ENCODE measurements at regions not wholly inside any gene's neighbourhood (a gene's known extent, or its start where the extent isn't known, plus 50 kb on each side); places are given as distances from the start of the nearest gene placed in this dataset.

- peaks cover 3 to 74% of the 10 kb centered on the region in 2 experiments for H3K27me3 ChIP-seq (replicated peaks in 1 of 2; ENCODE audit: control insufficient read depth in 2 of 2, extremely low read depth in 1 of 2, insufficient read depth in 2 of 2, low read length in 1 of 2)
- DNase-seq (no peak), ATAC-seq (replicated peaks in 1 of 4) (no peak)
- no CpG with 5 or more reads among the region's 2 CpGs for whole genome bisulfite sequencing (ENCODE audit: insufficient coverage)
- no peaks in the 10 kb centered on the region for H3K36me3 ChIP-seq (ENCODE audit: control insufficient read depth in 2 of 2, extremely low read depth in 1 of 2, insufficient read depth in 1 of 2, low read length in 1 of 2)
- no peak overlapping the region for H3K4me3 ChIP-seq (ENCODE audit: control insufficient read depth in 1 of 2, extremely low read depth in 1 of 2, low read length in 1 of 2)
- H3K9me3 ChIP-seq = no peaks in the 10 kb centered on the region
- peaks cover 0 to 5% of the 10 kb centered on the region in 2 experiments for H3K4me1 ChIP-seq (ENCODE audit: control insufficient read depth in 1 of 2, extremely low read depth in 1 of 2, insufficient read depth in 2 of 2, low read length in 2 of 2)
- peaks cover 67 to 81% of the 10 kb centered on the region in 2 donors for H3K27me3 Mint-ChIP-seq
- H3K36me3 Mint-ChIP-seq = no peaks in the 10 kb centered on the region
- no peak overlapping the region for H3K27ac Mint-ChIP-seq
- no peaks in the 10 kb centered on the region for H3K4me1 Mint-ChIP-seq
- CTCF ChIA-PET = interaction anchor here in 1 of 2 donors (0.6 kb wide), 1 partner anchor 814 kb away, joined by 3 read pairs; no protein-coding TSS in a partner anchor
- H3K27ac ChIP-seq (ENCODE audit: low read length) = no peak overlapping the region
- POLR2A ChIA-PET = no interaction called here
- H3K9me3 Mint-ChIP-seq = peaks cover 0 to 4% (median 0%) of the 10 kb centered on the region in 3 donors
- no peak overlapping the region for H3K4me3 Mint-ChIP-seq
Measured at GRCh38 chr9:126221480-126221879, 105.1 kb upstream of the MVB12B start.

DNA sequence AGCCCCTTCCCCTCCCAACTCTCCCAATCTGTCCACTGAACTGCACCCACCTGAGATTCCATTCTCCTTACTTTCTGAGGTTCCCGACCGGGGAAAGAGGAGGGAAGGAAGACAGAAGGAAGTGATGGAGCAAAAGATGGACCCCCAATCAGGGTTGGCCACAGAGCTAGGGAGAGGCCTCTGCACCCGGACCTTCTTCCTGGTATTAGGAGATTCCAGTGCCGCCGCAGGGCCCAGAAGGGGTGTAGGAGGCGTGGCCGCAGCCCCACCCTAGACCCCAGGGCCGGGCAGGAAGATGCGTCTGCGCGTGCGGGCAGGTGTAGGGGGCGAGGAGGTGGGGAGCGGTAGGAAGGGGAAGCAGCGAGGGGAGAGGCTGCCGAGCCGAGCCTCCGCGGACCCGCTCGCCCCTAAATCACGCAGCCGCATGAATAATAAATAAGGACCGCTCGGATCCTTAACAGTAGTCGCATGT is 104.2 kb upstream of the MVB12B start:
- DNase-seq = no peak
- Histone ChIP-seq H3K9me3 (no peaks in the 10 kb centered on the region), H3K36me3 (ENCODE audit: control insufficient read depth in 2 of 2, extremely low read depth in 1 of 2, insufficient read depth in 1 of 2, low read length in 1 of 2) (no peaks in the 10 kb centered on the region), H3K27ac (ENCODE audit: low read length) (no peak overlapping the region), H3K4me1 (ENCODE audit: control insufficient read depth in 1 of 2, extremely low read depth in 1 of 2, insufficient read depth in 2 of 2, low read length in 2 of 2) (peaks cover 0 to 5% of the 10 kb centered on the region in 2 experiments), H3K4me3 (ENCODE audit: control insufficient read depth in 1 of 2, extremely low read depth in 1 of 2, low read length in 1 of 2) (no peak overlapping the region), H3K27me3 (replicated peaks in 1 of 2; ENCODE audit: control insufficient read depth in 2 of 2, extremely low read depth in 1 of 2, insufficient read depth in 2 of 2, low read length in 1 of 2) (peaks cover 3 to 78% of the 10 kb centered on the region in 2 experiments)
- no peaks in the 10 kb centered on the region for H3K4me1 Mint-ChIP-seq
- WGBS (ENCODE audit: insufficient coverage) = 10% methylated on average over 2 of the region's 26 CpGs
- ChIA-PET CTCF (no interaction called here), POLR2A (no interaction called here)
- H3K36me3 Mint-ChIP-seq = no peaks in the 10 kb centered on the region
- H3K27ac Mint-ChIP-seq = no peak overlapping the region
- no peak overlapping the region for H3K4me3 Mint-ChIP-seq
- no peak for ATAC-seq (replicated peaks in 1 of 4)
- H3K9me3 Mint-ChIP-seq = peaks cover 0 to 4% (median 0%) of the 10 kb centered on the region in 3 donors
- peaks cover 76 to 88% of the 10 kb centered on the region in 2 donors for H3K27me3 Mint-ChIP-seq

GRCh38 chr9:126222835-126223431 is 103.7 kb upstream of the MVB12B start:
- H3K27me3 Mint-ChIP-seq = peaks cover 77 to 87% of the 10 kb centered on the region in 2 donors
- Histone ChIP-seq H3K4me3 (ENCODE audit: control insufficient read depth in 1 of 2, extremely low read depth in 1 of 2, low read length in 1 of 2) (no peak overlapping the region), H3K9me3 (no peaks in the 10 kb centered on the region), H3K27ac (ENCODE audit: low read length) (no peak overlapping the region), H3K4me1 (ENCODE audit: control insufficient read depth in 1 of 2, extremely low read depth in 1 of 2, insufficient read depth in 2 of 2, low read length in 2 of 2) (peaks cover 0 to 5% of the 10 kb centered on the region in 2 experiments), H3K27me3 (replicated peaks in 1 of 2; ENCODE audit: control insufficient read depth in 2 of 2, extremely low read depth in 1 of 2, insufficient read depth in 2 of 2, low read length in 1 of 2) (peaks cover 3 to 78% of the 10 kb centered on the region in 2 experiments), H3K36me3 (ENCODE audit: control insufficient read depth in 2 of 2, extremely low read depth in 1 of 2, insufficient read depth in 1 of 2, low read length in 1 of 2) (no peaks in the 10 kb centered on the region)
- CTCF ChIA-PET = no interaction called here
- 46% methylated on average over 21 of the region's 29 CpGs for whole genome bisulfite sequencing (ENCODE audit: insufficient coverage)
- H3K27ac Mint-ChIP-seq = no peak overlapping the region
- DNase-seq (no peak), ATAC-seq (replicated peaks in 1 of 4) (no peak)
- H3K4me3 Mint-ChIP-seq = no peak overlapping the region
- peaks cover 0 to 4% (median 0%) of the 10 kb centered on the region in 3 donors for H3K9me3 Mint-ChIP-seq
- no peaks in the 10 kb centered on the region for H3K36me3 Mint-ChIP-seq
- H3K4me1 Mint-ChIP-seq = no peaks in the 10 kb centered on the region
- POLR2A ChIA-PET = no interaction called here

DNA sequence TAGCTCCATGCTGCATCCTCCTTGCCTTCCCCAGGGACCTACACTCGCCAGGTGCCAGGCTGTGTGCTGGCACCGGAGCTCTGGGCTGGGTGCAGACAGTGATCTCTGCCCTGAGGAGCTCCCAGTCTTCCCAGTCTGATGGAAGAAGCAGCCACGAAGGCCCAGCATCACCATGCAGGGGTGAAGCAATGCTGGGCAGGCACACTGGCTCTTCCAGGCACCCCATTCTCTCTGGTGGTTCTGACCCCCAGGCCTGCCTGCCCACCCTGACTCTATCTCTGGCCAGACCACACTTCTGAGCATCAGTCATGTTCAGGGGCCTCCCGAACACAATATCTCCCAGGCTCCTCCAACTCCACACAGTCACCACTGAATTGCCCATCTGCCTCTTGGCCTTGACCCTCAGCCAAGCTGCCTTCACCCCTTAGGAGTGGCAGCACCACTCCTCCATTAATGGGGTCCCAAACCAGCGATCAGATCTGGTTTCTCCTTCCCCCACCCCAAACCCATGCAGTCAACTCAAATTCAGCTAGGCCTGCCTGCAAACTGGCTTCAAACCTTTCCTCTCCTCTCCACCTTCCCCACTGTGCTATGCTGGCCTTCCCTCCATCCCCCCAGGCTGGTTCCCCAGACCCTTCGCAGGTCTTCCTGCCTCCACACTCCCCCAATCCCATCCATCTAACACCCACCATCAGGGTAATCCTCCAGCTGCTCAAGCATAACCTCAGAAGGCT is 102.7 kb upstream of the MVB12B start:
- Mint-ChIP-seq H3K27me3 (peaks cover 69 to 83% of the 10 kb centered on the region in 2 donors), H3K27ac (no peak overlapping the region), H3K36me3 (no peaks in the 10 kb centered on the region), H3K4me1 (peaks cover 0 to 4% (median 0%) of the 10 kb centered on the region in 3 donors), H3K4me3 (peak overlapping the region in 1 of 3 donors; percentile 6), H3K9me3 (peaks cover 0 to 4% (median 0%) of the 10 kb centered on the region in 3 donors)
- ChIA-PET CTCF (no interaction called here), POLR2A (no interaction called here)
- Histone ChIP-seq H3K27ac (ENCODE audit: low read length) (no peak overlapping the region), H3K36me3 (ENCODE audit: control insufficient read depth in 2 of 2, extremely low read depth in 1 of 2, insufficient read depth in 1 of 2, low read length in 1 of 2) (no peaks in the 10 kb centered on the region), H3K4me1 (ENCODE audit: control insufficient read depth in 1 of 2, extremely low read depth in 1 of 2, insufficient read depth in 2 of 2, low read length in 2 of 2) (peaks cover 0 to 9% of the 10 kb centered on the region in 2 experiments), H3K9me3 (no peaks in the 10 kb centered on the region), H3K4me3 (ENCODE audit: control insufficient read depth in 1 of 2, extremely low read depth in 1 of 2, low read length in 1 of 2) (no peak overlapping the region), H3K27me3 (replicated peaks in 1 of 2; ENCODE audit: control insufficient read depth in 2 of 2, extremely low read depth in 1 of 2, insufficient read depth in 2 of 2, low read length in 1 of 2) (peaks cover 3 to 78% of the 10 kb centered on the region in 2 experiments)
- DNase-seq (no peak), ATAC-seq (replicated peaks in 1 of 4) (no peak)
- WGBS (ENCODE audit: insufficient coverage) = 78% methylated on average over 6 of the region's 6 CpGs

DNA sequence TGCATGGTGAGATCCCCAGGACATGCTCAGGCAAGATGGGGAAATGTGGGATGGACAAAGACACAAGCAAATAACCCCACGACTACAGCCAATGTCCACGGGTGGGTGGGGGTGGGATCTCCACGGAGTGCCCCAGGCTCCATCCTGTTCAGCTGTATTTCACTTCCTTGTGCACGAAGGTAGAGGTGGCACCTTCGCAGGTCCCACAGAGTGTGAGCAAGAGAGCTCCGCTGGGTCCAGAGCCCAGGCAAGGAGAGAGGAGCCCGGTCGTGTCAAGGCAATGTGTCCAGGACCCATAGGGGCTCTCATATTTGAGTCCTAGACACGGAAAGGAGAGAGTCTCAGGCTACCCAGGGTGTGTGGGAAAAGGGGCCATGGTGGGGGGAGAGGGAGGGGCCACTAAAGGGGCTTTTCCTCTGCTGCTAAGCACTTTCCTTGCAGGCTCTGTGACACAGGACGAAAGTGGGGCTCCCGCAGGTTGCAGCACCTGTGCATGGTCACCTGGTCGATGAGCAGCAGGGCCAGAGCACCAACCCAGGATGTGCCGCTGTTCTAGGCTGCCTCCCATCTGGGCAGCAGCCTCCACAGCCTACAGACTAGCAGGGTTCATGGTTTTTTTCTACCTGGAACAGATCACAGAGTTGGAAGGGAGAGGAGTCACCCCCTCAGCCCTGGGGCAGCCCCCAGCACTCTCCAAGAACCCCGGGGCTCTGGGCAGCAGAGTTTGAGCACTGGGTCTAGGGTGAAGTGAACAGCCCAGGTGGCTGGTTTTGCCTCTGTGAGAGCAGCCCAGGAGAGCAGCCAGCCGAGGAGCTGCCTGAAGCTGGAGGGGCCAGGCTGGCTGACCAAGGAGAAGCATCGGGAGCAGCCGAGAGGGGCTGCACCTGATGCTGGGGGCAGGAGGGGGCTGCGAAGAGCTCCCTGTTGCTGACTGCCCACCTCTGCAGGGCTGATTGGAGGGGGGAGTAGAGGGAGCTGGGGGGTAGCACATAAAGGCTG is 100.7 kb upstream of the MVB12B start:
- H3K9me3 ChIP-seq = no peaks in the 10 kb centered on the region
- DNase-seq = no peak
- Mint-ChIP-seq H3K36me3 (no peaks in the 10 kb centered on the region), H3K27ac (no peak overlapping the region), H3K27me3 (peaks cover 56 to 74% of the 10 kb centered on the region in 2 donors), H3K4me3 (no peak overlapping the region), H3K4me1 (peaks cover 0 to 4% (median 0%) of the 10 kb centered on the region in 3 donors), H3K9me3 (peaks cover 0 to 1% (median 0%) of the 10 kb centered on the region in 3 donors)
- no peak overlapping the region for H3K27ac ChIP-seq (ENCODE audit: low read length)
- H3K4me3 ChIP-seq (ENCODE audit: control insufficient read depth in 1 of 2, extremely low read depth in 1 of 2, low read length in 1 of 2) = no peak overlapping the region
- H3K36me3 ChIP-seq (ENCODE audit: control insufficient read depth in 2 of 2, extremely low read depth in 1 of 2, insufficient read depth in 1 of 2, low read length in 1 of 2) = no peaks in the 10 kb centered on the region
- POLR2A ChIA-PET = no interaction called here
- H3K27me3 ChIP-seq (replicated peaks in 1 of 2; ENCODE audit: control insufficient read depth in 2 of 2, extremely low read depth in 1 of 2, insufficient read depth in 2 of 2, low read length in 1 of 2) = peaks cover 3 to 75% of the 10 kb centered on the region in 2 experiments
- 77% methylated on average over 13 of the region's 18 CpGs for WGBS (ENCODE audit: insufficient coverage)
- ATAC-seq (replicated peaks in 1 of 4) = no peak
- peaks cover 0 to 9% of the 10 kb centered on the region in 2 experiments for H3K4me1 ChIP-seq (ENCODE audit: control insufficient read depth in 1 of 2, extremely low read depth in 1 of 2, insufficient read depth in 2 of 2, low read length in 2 of 2)
- CTCF ChIA-PET = interaction anchor here in 1 of 2 donors (0.6 kb wide), 2 partner anchors 35 to 265 kb away, joined by 4 to 6 read pairs; no protein-coding TSS in a partner anchor
